Psoas muscle (tissue), 7 donors: ENCODE measurements at regions not wholly inside any gene's neighbourhood (a gene's known extent, or its start where the extent isn't known, plus 50 kb on each side); places are given as distances from the start of the nearest gene placed in this dataset.

ENCODE experiments used
- ATAC-seq, 4 donors: fragments of 200-7000 bp; cut with Tn5 transposase; one replicate each; pipeline ENCODE4 v1.9.1; 2020; ENCODE audit warnings: moderate library complexity in 3 of 4, mild to moderate bottlenecking in 2 of 4
- DNase-seq, 2 donors: peaks; one replicate each; pipeline ENCODE4 v3.0.0-alpha.2; 2020
- H3K27ac ChIP-seq: fragments of 200-600 bp; one replicate; pipeline ENCODE4 v1.8.0; 2022
- H3K27me3 ChIP-seq, 3 donors: fragments of 200-600 bp in 1 of 3; one replicate each; pipeline versions ENCODE4 v1.6.1 to v1.8.0; 2013 to 2022; ENCODE audit warnings: low read length in 2 of 3, mild to moderate bottlenecking in 2 of 3, moderate library complexity in 1 of 3; ENCODE audit not compliant: insufficient read depth in 3 of 3
- H3K36me3 ChIP-seq, 2 donors: fragments of 200-600 bp in 1 of 2; one replicate each; pipeline versions ENCODE4 v1.6.1 to v1.8.0; 2013 to 2022; ENCODE audit warnings: low read depth in 1 of 2, mild to moderate bottlenecking in 1 of 2, moderate library complexity in 1 of 2; ENCODE audit not compliant: insufficient read depth in 1 of 2
- H3K4me1 ChIP-seq: fragments of 200-600 bp; one replicate; pipeline ENCODE4 v1.8.0; 2022
- H3K4me3 ChIP-seq: fragments of 200-600 bp; one replicate; pipeline ENCODE4 v1.8.0; 2022; ENCODE audit warnings: mild to moderate bottlenecking
- H3K9me3 ChIP-seq: fragments of 200-600 bp; one replicate; pipeline ENCODE4 v1.8.0; 2022
- WGBS, 3 donors: extraction: QIAGEN DNeasy Blood & Tissue Kit; methylation state at CpG; one replicate each; pipeline versions ENCODE4 v1.1.6 to v1.1.7; 2013; 5-methylcytosine and 5-hydroxymethylcytosine counted together
- intact Hi-C, 2 donors: fragments of 100-400 bp; cut with DNase I; formaldehyde crosslinking; loops; one replicate each; pipeline versions ENCODE4 v1.11.0 to v1.14.2; 2022
- TF ChIP-seq, protein P1 (sequence below): fragments of 200-600 bp; IDR thresholded peaks from one replicate; pipeline ENCODE4 v1.8.0; 2022; ENCODE audit warnings: antibody characterized with exemption
- donor health status: healthy with polysubstance abuse.
- donor health status: DM: no; HTN: no; CAD: no; lungs with moderate emphysema.
- donor health status: Bipolar disorder and iron deficiency.
- donor health status: healthy.
- donor health status: DM: yes; HTN: yes; CAD: no.
- donor health status: DM: no; HTN: no; CAD: no.
- donor health status: DM: yes; HTN: yes; CAD: no.

DNA sequence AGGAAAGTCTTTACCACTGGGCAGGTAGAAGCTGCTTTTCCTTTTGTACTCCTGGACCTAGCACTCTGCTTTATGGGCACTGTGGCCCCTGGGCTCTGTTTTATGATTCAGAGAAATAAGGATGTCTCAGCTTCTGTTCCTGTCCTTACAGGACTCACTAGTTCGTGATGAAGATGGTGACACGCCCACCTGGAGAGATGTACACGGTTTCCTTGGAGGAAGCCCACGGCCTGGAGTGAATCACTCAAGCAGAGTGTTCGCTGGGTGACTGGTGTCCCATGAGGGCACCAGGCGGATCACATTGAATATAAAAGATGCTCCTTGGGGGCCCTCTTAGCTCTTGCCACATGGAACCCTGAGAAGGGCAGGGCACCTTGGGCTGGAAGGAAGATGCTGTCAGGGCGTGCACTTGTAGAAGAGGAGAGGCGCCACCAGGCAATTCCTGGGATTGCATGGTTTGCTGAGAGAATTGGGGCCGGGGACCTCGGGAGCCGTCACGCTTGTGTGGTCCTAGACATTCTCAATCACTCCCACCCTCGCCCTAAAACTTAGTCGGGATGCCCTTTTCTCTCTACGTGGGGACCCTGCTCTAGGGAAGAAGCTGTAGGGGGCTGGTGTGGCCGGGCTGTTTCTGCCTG, 202.6 kb downstream of the TSHZ3 start:
- no peak for DNase-seq
- Histone ChIP-seq H3K4me1 (no peaks in the 10 kb centered on the region), H3K27me3 (peaks cover 0 to 9% (median 2%) of the 10 kb centered on the region in 3 donors), H3K4me3 (no peak overlapping the region), H3K27ac (no peak overlapping the region), H3K9me3 (no peaks in the 10 kb centered on the region), H3K36me3 (no peaks in the 10 kb centered on the region)
- TF ChIP-seq, protein P1, sequence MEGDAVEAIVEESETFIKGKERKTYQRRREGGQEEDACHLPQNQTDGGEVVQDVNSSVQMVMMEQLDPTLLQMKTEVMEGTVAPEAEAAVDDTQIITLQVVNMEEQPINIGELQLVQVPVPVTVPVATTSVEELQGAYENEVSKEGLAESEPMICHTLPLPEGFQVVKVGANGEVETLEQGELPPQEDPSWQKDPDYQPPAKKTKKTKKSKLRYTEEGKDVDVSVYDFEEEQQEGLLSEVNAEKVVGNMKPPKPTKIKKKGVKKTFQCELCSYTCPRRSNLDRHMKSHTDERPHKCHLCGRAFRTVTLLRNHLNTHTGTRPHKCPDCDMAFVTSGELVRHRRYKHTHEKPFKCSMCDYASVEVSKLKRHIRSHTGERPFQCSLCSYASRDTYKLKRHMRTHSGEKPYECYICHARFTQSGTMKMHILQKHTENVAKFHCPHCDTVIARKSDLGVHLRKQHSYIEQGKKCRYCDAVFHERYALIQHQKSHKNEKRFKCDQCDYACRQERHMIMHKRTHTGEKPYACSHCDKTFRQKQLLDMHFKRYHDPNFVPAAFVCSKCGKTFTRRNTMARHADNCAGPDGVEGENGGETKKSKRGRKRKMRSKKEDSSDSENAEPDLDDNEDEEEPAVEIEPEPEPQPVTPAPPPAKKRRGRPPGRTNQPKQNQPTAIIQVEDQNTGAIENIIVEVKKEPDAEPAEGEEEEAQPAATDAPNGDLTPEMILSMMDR = no peak
- 90 to 92% (median 91%) methylated on average over 16 of the region's 16 CpGs for WGBS, 3 donors
- no peak for ATAC-seq
- intact Hi-C loops = no loop called here

DNA sequence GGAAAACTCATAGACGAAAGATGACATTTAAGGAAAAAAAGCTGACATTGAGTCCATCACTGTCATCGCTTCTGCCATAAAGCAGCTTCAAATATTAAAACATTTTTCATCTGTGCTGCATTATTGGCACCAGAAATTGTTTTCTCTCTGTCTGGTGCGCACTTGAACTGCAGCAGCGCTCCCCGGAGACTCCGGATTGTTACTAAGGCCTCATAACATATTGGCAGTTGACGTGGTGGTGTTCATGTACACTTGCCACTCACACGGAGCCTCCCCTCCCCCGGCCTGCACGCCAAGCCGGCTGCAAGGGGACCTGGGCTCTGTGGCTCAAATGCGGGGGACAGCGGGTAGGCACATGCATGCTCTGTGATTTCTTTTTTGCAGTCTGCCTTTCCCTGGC, 203.2 kb downstream of the TSHZ3 start:
- no peak overlapping the region for H3K4me3 ChIP-seq
- DNase-seq (no peak), ATAC-seq (no peak)
- TF ChIP-seq, protein P1 = no peak
- no peak overlapping the region for H3K27ac ChIP-seq
- H3K36me3 ChIP-seq = no peaks in the 10 kb centered on the region
- WGBS, 3 donors = 47 to 62% (median 51%) methylated on average over 13 of the region's 13 CpGs
- no peaks in the 10 kb centered on the region for H3K9me3 ChIP-seq
- intact Hi-C loops = no loop called here
- H3K4me1 ChIP-seq = no peaks in the 10 kb centered on the region
- H3K27me3 ChIP-seq = peaks cover 0 to 9% (median 2%) of the 10 kb centered on the region in 3 donors

DNA sequence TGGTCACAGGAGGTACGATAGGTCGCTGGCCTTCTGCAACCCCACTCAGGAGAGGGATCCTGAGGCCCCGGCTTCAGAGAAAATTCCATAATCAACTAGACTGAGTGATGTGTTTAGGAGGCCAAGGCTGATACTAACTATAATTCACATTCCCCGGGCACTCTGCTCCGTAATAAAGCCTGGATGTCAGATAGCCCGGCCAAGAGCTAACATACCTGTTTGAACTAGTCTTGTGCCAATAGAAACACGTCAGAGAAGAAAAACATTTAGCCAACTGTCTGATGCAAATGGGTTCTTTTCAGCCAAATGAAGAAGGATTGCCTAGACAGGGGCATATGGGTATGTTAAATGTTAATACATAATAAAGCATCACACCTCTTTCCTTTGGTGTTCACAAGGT, 204.2 kb downstream of the TSHZ3 start:
- DNase-seq (no peak), ATAC-seq (no peak)
- intact Hi-C loops = no loop called here
- 89 to 94% (median 92%) methylated on average over 7 of the region's 7 CpGs for WGBS, 3 donors
- TF ChIP-seq, protein P1 = no peak
- peaks cover 0 to 9% (median 2%) of the 10 kb centered on the region in 3 donors for H3K27me3 ChIP-seq
- no peaks in the 10 kb centered on the region for H3K4me1 ChIP-seq
- H3K36me3 ChIP-seq = no peaks in the 10 kb centered on the region
- no peaks in the 10 kb centered on the region for H3K9me3 ChIP-seq
- no peak overlapping the region for H3K27ac ChIP-seq
- no peak overlapping the region for H3K4me3 ChIP-seq

DNA sequence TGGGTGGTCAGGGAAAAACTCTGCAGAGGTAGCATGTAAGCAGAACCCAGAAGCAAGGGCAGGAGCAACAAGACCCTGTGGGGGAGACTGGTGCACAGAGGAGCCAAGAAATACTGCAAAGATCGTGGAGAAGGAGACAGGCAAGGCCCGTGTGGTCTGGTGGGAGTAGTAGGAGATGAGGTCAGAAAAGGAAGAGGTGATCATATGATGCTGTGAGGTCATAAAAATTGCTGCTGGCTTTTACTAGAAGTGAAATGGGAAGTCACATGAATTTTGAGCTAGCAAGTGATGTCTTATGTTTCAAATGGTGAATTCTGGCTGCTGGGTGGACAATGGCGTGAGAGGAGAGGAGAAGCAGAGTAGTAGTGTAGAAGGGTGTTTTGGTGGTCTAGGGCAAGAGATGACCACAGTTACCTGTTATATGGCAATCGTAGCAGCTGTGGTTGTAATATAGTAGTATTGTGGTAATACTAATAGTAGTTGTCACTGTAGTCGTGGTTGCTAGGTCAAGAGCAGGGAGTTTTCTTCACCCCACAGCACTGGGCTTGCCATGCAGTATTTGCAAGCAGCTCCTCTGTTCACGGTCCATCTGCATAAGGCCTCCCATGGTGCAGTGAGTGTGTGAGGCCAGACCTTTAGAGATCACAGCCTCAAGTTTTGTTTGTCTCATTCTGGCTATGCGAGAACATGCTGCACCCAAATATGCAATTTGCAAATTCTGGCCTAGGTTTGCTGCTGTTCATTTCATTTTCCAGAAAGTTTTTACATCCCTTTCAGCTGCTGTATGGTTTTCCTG, 205.0 kb downstream of the TSHZ3 start:
- H3K9me3 ChIP-seq = no peaks in the 10 kb centered on the region
- ATAC-seq = no peak

More for the DNA sequence above, 205.0 kb downstream of the TSHZ3 start:
- TF ChIP-seq, protein P1 = no peak
- 84 to 88% (median 85%) methylated on average over 7 of the region's 7 CpGs for WGBS, 3 donors
- no peak overlapping the region for H3K27ac ChIP-seq
- no peak for DNase-seq
- no peaks in the 10 kb centered on the region for H3K36me3 ChIP-seq
- H3K27me3 ChIP-seq = peaks cover 0 to 6% (median 2%) of the 10 kb centered on the region in 3 donors
- no peaks in the 10 kb centered on the region for H3K4me1 ChIP-seq
- no peak overlapping the region for H3K4me3 ChIP-seq
- intact Hi-C loops = no loop called here
